SK-N-SH treated with all-trans-retinoic acid at 6 μM for 48 hours (cell line): ENCODE measurements at regions not wholly inside any gene's neighbourhood (a gene's known extent, or its start where the extent isn't known, plus 50 kb on each side); places are given as distances from the start of the nearest gene placed in this dataset.
A peak's percentile ranks its signal among the peaks of the same experiment; 100 is the strongest.

Experiments
- ATAC-seq: fragments of 200-7000 bp; cut with Tn5 transposase; 3 replicates; pipeline ENCODE4 v1.9.1; 2020; ENCODE audit warnings: mild to moderate bottlenecking, moderate library complexity
- ARNTL ChIP-seq: fragments of 450-650 bp; formaldehyde crosslinking; IDR thresholded peaks from 2 replicates; pipeline ENCODE4 v1.5.0; 2020; ENCODE audit warnings: low read depth, mild to moderate bottlenecking, moderate library complexity, borderline replicate concordance
- CREB5 ChIP-seq: fragments of 250-450 bp; sonication (Bioruptor Pico); IDR thresholded peaks from 2 replicates; pipeline ENCODE4 v1.5.1; 2020; ENCODE audit warnings: low read depth, mild to moderate bottlenecking, moderate library complexity
- CSDC2 ChIP-seq: fragments of 250-450 bp; sonication (Bioruptor Pico); IDR thresholded peaks from 2 replicates; pipeline ENCODE4 v1.5.0; 2020; ENCODE audit warnings: mild to moderate bottlenecking, moderate library complexity
- CSRNP3 ChIP-seq: fragments of 250-450 bp; sonication (Bioruptor Pico); IDR thresholded peaks from 2 replicates; pipeline ENCODE4 v1.5.1; 2021; ENCODE audit warnings: mild to moderate bottlenecking, moderate library complexity
- ESRRG ChIP-seq: fragments of 250-450 bp; sonication (Bioruptor Pico); IDR thresholded peaks from 2 replicates; pipeline ENCODE4 v1.6.1; 2021; ENCODE audit warnings: mild to moderate bottlenecking
- GLIS3 ChIP-seq: fragments of 250-450 bp; sonication (Bioruptor Pico); IDR thresholded peaks from 2 replicates; pipeline ENCODE4 v1.5.0; 2020; ENCODE audit warnings: mild to moderate bottlenecking, moderate library complexity
- ISL1 ChIP-seq: fragments of 250-450 bp; sonication (Bioruptor Pico); IDR thresholded peaks from 2 replicates; pipeline ENCODE4 v2.1.2; 2022; ENCODE audit warnings: mild to moderate bottlenecking, moderate library complexity
- OSR1 ChIP-seq: fragments of 250-450 bp; sonication (Bioruptor Pico); IDR thresholded peaks from 2 replicates; pipeline ENCODE4 v1.8.0; 2022; ENCODE audit warnings: moderate library complexity, mild to moderate bottlenecking, inconsistent platforms
- PPARA ChIP-seq: fragments of 250-450 bp; sonication (Bioruptor Pico); IDR thresholded peaks from 2 replicates; pipeline ENCODE4 v1.5.0; 2020; ENCODE audit warnings: mild to moderate bottlenecking, borderline replicate concordance
- RARB ChIP-seq: fragments of 250-450 bp; sonication (Bioruptor Pico); IDR thresholded peaks from 2 replicates; pipeline ENCODE4 v1.8.0; 2021; ENCODE audit warnings: mild to moderate bottlenecking, moderate library complexity
- SNAI2 ChIP-seq: fragments of 250-450 bp; sonication (Bioruptor Pico); IDR thresholded peaks from 2 replicates; pipeline ENCODE4 v1.5.0; 2020; ENCODE audit warnings: mild to moderate bottlenecking, moderate library complexity
- TOX ChIP-seq: fragments of 250-450 bp; sonication (Bioruptor Pico); IDR thresholded peaks from 2 replicates; pipeline ENCODE4 v1.8.0; 2021; ENCODE audit warnings: mild to moderate bottlenecking, moderate library complexity, borderline replicate concordance
- ZC3H10 ChIP-seq: fragments of 250-450 bp; sonication (Bioruptor Pico); IDR thresholded peaks from 2 replicates; pipeline ENCODE4 v1.5.1; 2021; ENCODE audit warnings: mild to moderate bottlenecking, moderate library complexity
- ZFP30 ChIP-seq: fragments of 450-650 bp; formaldehyde crosslinking; IDR thresholded peaks from 2 replicates; pipeline ENCODE4 v1.5.0; 2022; ENCODE audit warnings: mild to moderate bottlenecking, moderate library complexity
- ZNF70 ChIP-seq: fragments of 450-650 bp; formaldehyde crosslinking; IDR thresholded peaks from 2 replicates; pipeline ENCODE4 v1.5.0; 2020; ENCODE audit warnings: mild to moderate bottlenecking, moderate library complexity
- ZNF8 ChIP-seq: fragments of 450-650 bp; formaldehyde crosslinking; IDR thresholded peaks from 2 replicates; pipeline ENCODE4 v1.5.0; 2020; ENCODE audit warnings: mild to moderate bottlenecking, moderate library complexity
- TF ChIP-seq, protein P1 (sequence below): fragments of 250-450 bp; sonication (Bioruptor Pico); IDR thresholded peaks from 2 replicates; pipeline ENCODE4 v1.5.0; 2020; ENCODE audit warnings: mild to moderate bottlenecking, moderate library complexity
- TF ChIP-seq, protein P2 (sequence below): fragments of 250-450 bp; sonication (Bioruptor Pico); IDR thresholded peaks from 2 replicates; pipeline ENCODE4 v1.8.0; 2021; ENCODE audit warnings: low read depth, mild to moderate bottlenecking, moderate library complexity, borderline replicate concordance

GRCh38 chr5:57833489-57833888 is 350.9 kb upstream of the ACTBL2 start:
- TF ChIP-seq OSR1 (CRISPR knock-in tag), result no peak
- ATAC-seq, result no peak

DNA sequence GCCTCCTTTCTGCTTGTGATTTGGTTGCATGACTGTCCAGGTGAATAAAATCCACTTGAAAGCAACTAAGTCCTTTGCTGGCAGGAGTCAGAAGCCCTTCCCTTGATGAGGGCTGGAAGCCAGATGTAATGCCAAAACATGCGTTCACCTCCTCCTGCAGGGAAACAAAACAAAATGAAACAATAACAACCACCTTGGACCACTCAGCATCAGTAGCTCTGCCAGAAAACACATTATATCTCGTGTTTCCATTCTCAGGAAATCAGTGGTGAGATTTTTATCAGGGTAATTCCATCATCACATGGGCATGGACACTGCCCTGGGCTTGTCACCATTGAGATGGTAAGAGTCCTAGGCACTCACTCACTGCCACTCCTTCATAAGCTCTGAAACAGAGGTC is 350.3 kb upstream of the ACTBL2 start:
- 0 out of 2 replicates have a peak, but pooled peaks have one; percentile 14 for TF ChIP-seq ZNF70 (CRISPR knock-in tag)
- no peak for TF ChIP-seq ZNF8 (CRISPR knock-in tag)
- TF ChIP-seq SNAI2 (CRISPR knock-in tag), result no peak
- no peak for TF ChIP-seq CSRNP3
- 0 out of 2 replicates have a peak, but pooled peaks have one; percentile 21 for TF ChIP-seq ISL1 (CRISPR knock-in tag)
- TF ChIP-seq, protein P1, sequence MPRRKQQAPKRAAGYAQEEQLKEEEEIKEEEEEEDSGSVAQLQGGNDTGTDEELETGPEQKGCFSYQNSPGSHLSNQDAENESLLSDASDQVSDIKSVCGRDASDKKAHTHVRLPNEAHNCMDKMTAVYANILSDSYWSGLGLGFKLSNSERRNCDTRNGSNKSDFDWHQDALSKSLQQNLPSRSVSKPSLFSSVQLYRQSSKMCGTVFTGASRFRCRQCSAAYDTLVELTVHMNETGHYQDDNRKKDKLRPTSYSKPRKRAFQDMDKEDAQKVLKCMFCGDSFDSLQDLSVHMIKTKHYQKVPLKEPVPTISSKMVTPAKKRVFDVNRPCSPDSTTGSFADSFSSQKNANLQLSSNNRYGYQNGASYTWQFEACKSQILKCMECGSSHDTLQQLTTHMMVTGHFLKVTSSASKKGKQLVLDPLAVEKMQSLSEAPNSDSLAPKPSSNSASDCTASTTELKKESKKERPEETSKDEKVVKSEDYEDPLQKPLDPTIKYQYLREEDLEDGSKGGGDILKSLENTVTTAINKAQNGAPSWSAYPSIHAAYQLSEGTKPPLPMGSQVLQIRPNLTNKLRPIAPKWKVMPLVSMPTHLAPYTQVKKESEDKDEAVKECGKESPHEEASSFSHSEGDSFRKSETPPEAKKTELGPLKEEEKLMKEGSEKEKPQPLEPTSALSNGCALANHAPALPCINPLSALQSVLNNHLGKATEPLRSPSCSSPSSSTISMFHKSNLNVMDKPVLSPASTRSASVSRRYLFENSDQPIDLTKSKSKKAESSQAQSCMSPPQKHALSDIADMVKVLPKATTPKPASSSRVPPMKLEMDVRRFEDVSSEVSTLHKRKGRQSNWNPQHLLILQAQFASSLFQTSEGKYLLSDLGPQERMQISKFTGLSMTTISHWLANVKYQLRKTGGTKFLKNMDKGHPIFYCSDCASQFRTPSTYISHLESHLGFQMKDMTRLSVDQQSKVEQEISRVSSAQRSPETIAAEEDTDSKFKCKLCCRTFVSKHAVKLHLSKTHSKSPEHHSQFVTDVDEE (CRISPR knock-in tag), result 0 out of 2 replicates have a peak, but pooled peaks have one; percentile 31
- ATAC-seq, result peak; percentile 25; the same call in 2 of the 3 replicates

DNA sequence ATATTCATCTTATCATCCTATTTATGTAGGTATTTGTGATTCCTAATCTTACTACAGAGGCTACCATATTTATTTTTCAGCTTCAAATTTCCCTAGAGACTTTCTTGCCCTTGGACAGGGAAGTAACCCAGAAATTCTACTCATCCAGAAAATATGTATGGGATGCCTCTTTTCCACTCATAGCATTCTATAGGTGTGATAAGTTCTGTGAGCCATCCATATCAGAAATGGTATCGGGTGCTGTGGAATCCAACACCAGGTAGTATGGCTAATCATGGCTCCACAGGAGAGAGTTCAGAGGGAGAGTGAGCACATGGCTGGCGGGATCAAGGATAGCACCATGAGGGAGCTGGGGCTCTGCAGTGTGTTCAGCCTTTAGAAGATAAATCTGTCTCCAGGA is 349.3 kb upstream of the ACTBL2 start:
- TF ChIP-seq, protein P2, sequence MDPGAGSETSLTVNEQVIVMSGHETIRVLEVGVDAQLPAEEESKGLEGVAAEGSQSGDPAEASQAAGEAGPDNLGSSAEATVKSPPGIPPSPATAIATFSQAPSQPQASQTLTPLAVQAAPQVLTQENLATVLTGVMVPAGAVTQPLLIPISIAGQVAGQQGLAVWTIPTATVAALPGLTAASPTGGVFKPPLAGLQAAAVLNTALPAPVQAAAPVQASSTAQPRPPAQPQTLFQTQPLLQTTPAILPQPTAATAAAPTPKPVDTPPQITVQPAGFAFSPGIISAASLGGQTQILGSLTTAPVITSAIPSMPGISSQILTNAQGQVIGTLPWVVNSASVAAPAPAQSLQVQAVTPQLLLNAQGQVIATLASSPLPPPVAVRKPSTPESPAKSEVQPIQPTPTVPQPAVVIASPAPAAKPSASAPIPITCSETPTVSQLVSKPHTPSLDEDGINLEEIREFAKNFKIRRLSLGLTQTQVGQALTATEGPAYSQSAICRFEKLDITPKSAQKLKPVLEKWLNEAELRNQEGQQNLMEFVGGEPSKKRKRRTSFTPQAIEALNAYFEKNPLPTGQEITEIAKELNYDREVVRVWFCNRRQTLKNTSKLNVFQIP (CRISPR knock-in tag), result no peak
- no peak for ATAC-seq

DNA sequence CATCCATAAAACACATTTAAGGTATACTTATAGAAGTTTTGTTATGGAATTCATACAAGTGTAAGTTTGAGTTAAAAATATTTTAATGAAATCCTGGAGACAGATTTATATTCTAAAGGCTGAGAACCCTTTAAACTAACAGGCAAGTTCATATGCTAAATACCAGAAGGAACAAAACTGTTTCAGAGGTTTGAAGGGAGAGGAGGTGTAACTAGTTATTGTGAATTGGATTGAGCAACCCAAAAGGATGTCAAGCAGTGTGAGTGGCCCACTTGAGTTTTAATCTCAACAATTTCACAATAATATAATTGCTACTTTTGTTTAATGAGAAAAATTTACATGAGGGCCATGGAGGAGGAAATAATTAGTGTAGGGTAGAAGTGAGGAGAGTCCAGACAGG is 348.5 kb upstream of the ACTBL2 start:
- no peak for TF ChIP-seq TOX (CRISPR knock-in tag)
- no peak for TF ChIP-seq SNAI2 (CRISPR knock-in tag)
- TF ChIP-seq ZC3H10 (CRISPR knock-in tag), result no peak
- no peak for TF ChIP-seq ZNF70 (CRISPR knock-in tag)
- TF ChIP-seq ESRRG (CRISPR knock-in tag), result no peak
- no peak for TF ChIP-seq CSRNP3
- no peak for TF ChIP-seq PPARA
- no peak for TF ChIP-seq ZNF8 (CRISPR knock-in tag)
- no peak for TF ChIP-seq ZFP30
- no peak for TF ChIP-seq CREB5 (CRISPR knock-in tag)
- TF ChIP-seq ARNTL (CRISPR knock-in tag), result no peak
- no peak for TF ChIP-seq GLIS3 (CRISPR knock-in tag)
- TF ChIP-seq ISL1 (CRISPR knock-in tag), result no peak
- TF ChIP-seq, protein P2 (CRISPR knock-in tag), result no peak
- no peak for TF ChIP-seq CSDC2 (CRISPR knock-in tag)
- no peak for TF ChIP-seq RARB
- TF ChIP-seq, protein P1 (CRISPR knock-in tag), result no peak
- TF ChIP-seq, all 23 proteins: peak for 0
- no peak for ATAC-seq
